ENCODE measurements at regions not wholly inside any gene's neighbourhood (a gene's known extent, or its start where the extent isn't known, plus 50 kb on each side); places are given as distances from the start of the nearest gene placed in this dataset.

DNA sequence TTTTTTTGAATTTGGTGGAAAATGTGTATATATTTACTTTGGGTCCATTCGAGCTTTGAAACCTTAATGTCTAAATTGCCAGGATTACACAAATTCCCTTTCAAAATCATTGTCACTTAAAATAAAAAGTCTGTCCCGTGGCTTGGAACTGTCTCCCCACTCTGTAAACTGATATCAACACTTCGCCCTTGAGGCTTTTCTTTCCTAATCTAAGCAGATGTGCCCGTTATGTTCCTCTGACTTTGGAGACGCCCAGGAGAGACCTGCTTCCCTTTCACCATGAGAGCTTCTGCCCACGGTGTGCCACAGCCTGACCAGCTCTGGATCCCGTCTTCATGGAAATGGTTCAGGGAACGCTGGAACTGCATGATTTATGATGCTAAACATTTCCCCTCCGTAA, 151.3 kb downstream of the C16orf95 start:
- TF ChIP-seq POLR2AphosphoS5 (IDR thresholded peaks at IDR 0.05; ENCODE audit: low read depth, low read length), result no peak
- TF ChIP-seq, protein P1, sequence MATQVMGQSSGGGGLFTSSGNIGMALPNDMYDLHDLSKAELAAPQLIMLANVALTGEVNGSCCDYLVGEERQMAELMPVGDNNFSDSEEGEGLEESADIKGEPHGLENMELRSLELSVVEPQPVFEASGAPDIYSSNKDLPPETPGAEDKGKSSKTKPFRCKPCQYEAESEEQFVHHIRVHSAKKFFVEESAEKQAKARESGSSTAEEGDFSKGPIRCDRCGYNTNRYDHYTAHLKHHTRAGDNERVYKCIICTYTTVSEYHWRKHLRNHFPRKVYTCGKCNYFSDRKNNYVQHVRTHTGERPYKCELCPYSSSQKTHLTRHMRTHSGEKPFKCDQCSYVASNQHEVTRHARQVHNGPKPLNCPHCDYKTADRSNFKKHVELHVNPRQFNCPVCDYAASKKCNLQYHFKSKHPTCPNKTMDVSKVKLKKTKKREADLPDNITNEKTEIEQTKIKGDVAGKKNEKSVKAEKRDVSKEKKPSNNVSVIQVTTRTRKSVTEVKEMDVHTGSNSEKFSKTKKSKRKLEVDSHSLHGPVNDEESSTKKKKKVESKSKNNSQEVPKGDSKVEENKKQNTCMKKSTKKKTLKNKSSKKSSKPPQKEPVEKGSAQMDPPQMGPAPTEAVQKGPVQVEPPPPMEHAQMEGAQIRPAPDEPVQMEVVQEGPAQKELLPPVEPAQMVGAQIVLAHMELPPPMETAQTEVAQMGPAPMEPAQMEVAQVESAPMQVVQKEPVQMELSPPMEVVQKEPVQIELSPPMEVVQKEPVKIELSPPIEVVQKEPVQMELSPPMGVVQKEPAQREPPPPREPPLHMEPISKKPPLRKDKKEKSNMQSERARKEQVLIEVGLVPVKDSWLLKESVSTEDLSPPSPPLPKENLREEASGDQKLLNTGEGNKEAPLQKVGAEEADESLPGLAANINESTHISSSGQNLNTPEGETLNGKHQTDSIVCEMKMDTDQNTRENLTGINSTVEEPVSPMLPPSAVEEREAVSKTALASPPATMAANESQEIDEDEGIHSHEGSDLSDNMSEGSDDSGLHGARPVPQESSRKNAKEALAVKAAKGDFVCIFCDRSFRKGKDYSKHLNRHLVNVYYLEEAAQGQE (IDR thresholded peaks at IDR 0.05; ENCODE audit: insufficient read depth in 1 of 2, low read depth in 2 of 2, low read length in 2 of 2), result no peak
- TF ChIP-seq TAF1 (IDR thresholded peaks at IDR 0.05; ENCODE audit: borderline replicate concordance, insufficient read depth, low read length), result no peak
